ENCODE measurements at regions not wholly inside any gene's neighbourhood (a gene's known extent, or its start where the extent isn't known, plus 50 kb on each side); places are given as distances from the start of the nearest gene placed in this dataset.

- ATAC-seq (ENCODE audit: poor library complexity) (no peak), DNase-seq (no peak)
- Mint-ChIP-seq H3K36me3 (ENCODE audit: low read depth) (no peaks in the 10 kb centered on the region), H3K4me1 (ENCODE audit: low read depth) (no peaks in the 10 kb centered on the region), H3K4me3 (no peak overlapping the region), H3K27me3 (no peaks in the 10 kb centered on the region), H3K9me3 (peaks cover 5% of the 10 kb centered on the region), H3K27ac (no peak overlapping the region)
- intact Hi-C loops (cut with DNase I, micrococcal nuclease): no loop called here
- no peak overlapping the region for H3K4me3 ChIP-seq (ENCODE audit: low read length)
- no peak for TF ChIP-seq CTCF (IDR thresholded peaks at IDR 0.05)
- H3K4me1 ChIP-seq (ENCODE audit: insufficient read depth, low read length): no peaks in the 10 kb centered on the region
- H3K27ac ChIP-seq (ENCODE audit: low read depth in 1 of 2, low read length in 2 of 2): no peak overlapping the region
- H3K9me3 ChIP-seq (ENCODE audit: control insufficient read depth in 1 of 2, insufficient read depth in 1 of 2, low read length in 2 of 2): peaks cover 0 to 3% of the 10 kb centered on the region in 2 experiments
- ChIA-PET CTCF (no interaction called here), POLR2A (no interaction called here)
- H3K36me3 ChIP-seq (ENCODE audit: insufficient read depth, low read length): no peaks in the 10 kb centered on the region
- H3K27me3 ChIP-seq (ENCODE audit: control insufficient read depth in 1 of 2, insufficient read depth in 2 of 2, low read length in 2 of 2): no peaks in the 10 kb centered on the region
Observed at GRCh38 chr3:165549665-165550064, 287.6 kb downstream of the BCHE start.

- intact Hi-C loops (cut with DNase I, micrococcal nuclease): no loop called here
- no peaks in the 10 kb centered on the region for H3K4me1 ChIP-seq (ENCODE audit: insufficient read depth, low read length)
Observed at GRCh38 chr3:165549037-165549436, 288.2 kb downstream of the BCHE start.

GRCh38 chr3:165545059-165545458, 292.2 kb downstream of the BCHE start:
- CTCF ChIA-PET: no interaction called here

More at GRCh38 chr3:165549037-165549436, 288.2 kb downstream of the BCHE start:
- peaks cover 2% of the 10 kb centered on the region for H3K9me3 Mint-ChIP-seq
- Histone ChIP-seq H3K36me3 (ENCODE audit: insufficient read depth, low read length) (no peaks in the 10 kb centered on the region), H3K27ac (ENCODE audit: low read depth in 1 of 2, low read length in 2 of 2) (no peak overlapping the region), H3K4me3 (ENCODE audit: low read length) (no peak overlapping the region), H3K27me3 (ENCODE audit: control insufficient read depth in 1 of 2, insufficient read depth in 2 of 2, low read length in 2 of 2) (no peaks in the 10 kb centered on the region), H3K9me3 (ENCODE audit: control insufficient read depth in 1 of 2, insufficient read depth in 1 of 2, low read length in 2 of 2) (peaks cover 0 to 3% of the 10 kb centered on the region in 2 experiments)
- ChIA-PET POLR2A (interaction anchor here (0.5 kb wide), 1 partner anchor 876 kb away, joined by 4 read pairs; no protein-coding TSS in a partner anchor), CTCF (no interaction called here)
- ATAC-seq (ENCODE audit: poor library complexity): no peak
- no peak overlapping the region for H3K4me3 Mint-ChIP-seq
- no peak for DNase-seq
- no peak overlapping the region for H3K27ac Mint-ChIP-seq
- no peak for TF ChIP-seq CTCF (IDR thresholded peaks at IDR 0.05)
- no peaks in the 10 kb centered on the region for H3K36me3 Mint-ChIP-seq (ENCODE audit: low read depth)
- H3K27me3 Mint-ChIP-seq: no peaks in the 10 kb centered on the region
- H3K4me1 Mint-ChIP-seq (ENCODE audit: low read depth): no peaks in the 10 kb centered on the region

More at GRCh38 chr3:165545059-165545458, 292.2 kb downstream of the BCHE start:
- Mint-ChIP-seq H3K4me3 (no peak overlapping the region), H3K27ac (no peak overlapping the region), H3K36me3 (ENCODE audit: low read depth) (no peaks in the 10 kb centered on the region), H3K9me3 (peaks cover 4% of the 10 kb centered on the region), H3K27me3 (no peaks in the 10 kb centered on the region), H3K4me1 (ENCODE audit: low read depth) (no peaks in the 10 kb centered on the region)
- TF ChIP-seq CTCF (IDR thresholded peaks at IDR 0.05): no peak
- H3K27ac ChIP-seq (ENCODE audit: low read depth in 1 of 2, low read length in 2 of 2): no peak overlapping the region
- H3K4me3 ChIP-seq (ENCODE audit: low read length): no peak overlapping the region
- no peak for ATAC-seq (ENCODE audit: poor library complexity)
- peaks cover 1 to 3% of the 10 kb centered on the region in 2 experiments for H3K9me3 ChIP-seq (ENCODE audit: control insufficient read depth in 1 of 2, insufficient read depth in 1 of 2, low read length in 2 of 2)
- DNase-seq: no peak
- H3K36me3 ChIP-seq (ENCODE audit: insufficient read depth, low read length): no peaks in the 10 kb centered on the region
- POLR2A ChIA-PET: no interaction called here
- H3K27me3 ChIP-seq (ENCODE audit: control insufficient read depth in 1 of 2, insufficient read depth in 2 of 2, low read length in 2 of 2): no peaks in the 10 kb centered on the region
- no peaks in the 10 kb centered on the region for H3K4me1 ChIP-seq (ENCODE audit: insufficient read depth, low read length)
- intact Hi-C loops (cut with DNase I, micrococcal nuclease): no loop called here

Data from CD4-positive, alpha-beta T cell (primary cell).